ENCODE measurements at regions not wholly inside any gene's neighbourhood (a gene's known extent, or its start where the extent isn't known, plus 50 kb on each side); places are given as distances from the start of the nearest gene placed in this dataset.

GRCh38 chr18:38902796-38903195, 1337.2 kb upstream of the CELF4 start (continued):
- no peak for TF ChIP-seq EGR1 (IDR thresholded peaks at IDR 0.05; ENCODE audit: borderline replicate concordance, low read depth, low read length)
- no peak for TF ChIP-seq KDM1A (IDR thresholded peaks at IDR 0.05; ENCODE audit: borderline replicate concordance, low read length)
- no peak for TF ChIP-seq CHD7 (IDR thresholded peaks at IDR 0.05; ENCODE audit: insufficient replicate concordance, low read length)
- TF ChIP-seq SP1 (IDR thresholded peaks at IDR 0.05; ENCODE audit: low read depth, low read length): no peak
- no peak for TF ChIP-seq JUND (IDR thresholded peaks at IDR 0.05; ENCODE audit: low read length)

All from H1 (cell line).